ENCODE measurements at regions not wholly inside any gene's neighbourhood (a gene's known extent, or its start where the extent isn't known, plus 50 kb on each side); places are given as distances from the start of the nearest gene placed in this dataset.

- no peak for DNase-seq (ENCODE audit: low read depth in 1 of 2, low spot score in 1 of 2)
Measured at GRCh38 chr10:2282202-2282601, 544.9 kb upstream of the ADARB2 start.

DNA sequence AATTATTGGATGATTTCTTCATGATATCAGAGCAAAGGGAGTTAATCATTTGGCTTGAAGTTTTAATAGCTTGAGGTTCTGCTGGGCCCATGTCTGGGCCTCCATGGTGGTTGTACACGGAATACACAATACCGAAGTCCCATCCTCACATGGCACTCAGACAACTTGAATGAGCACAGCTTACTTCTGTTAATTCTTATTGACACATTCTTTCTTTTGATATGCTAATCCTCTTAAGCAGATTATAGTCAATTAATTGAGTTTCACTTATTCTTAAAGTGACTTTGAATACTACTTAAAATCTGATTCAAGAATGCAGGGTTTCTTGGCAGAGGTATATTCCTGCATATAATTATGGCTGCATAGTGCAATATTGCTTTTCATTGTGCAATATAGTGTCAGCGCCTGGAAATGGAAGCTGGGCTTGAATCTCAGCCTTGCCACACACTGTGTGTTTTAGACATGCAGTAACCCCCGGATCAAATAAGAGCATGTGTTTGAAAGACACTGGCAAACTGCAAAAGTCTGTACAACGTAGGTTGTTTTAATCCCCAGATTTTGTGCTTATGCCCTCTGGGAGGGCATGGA is 543.5 kb upstream of the ADARB2 start:
- no peak for DNase-seq (ENCODE audit: low read depth in 1 of 2, low spot score in 1 of 2)

DNA sequence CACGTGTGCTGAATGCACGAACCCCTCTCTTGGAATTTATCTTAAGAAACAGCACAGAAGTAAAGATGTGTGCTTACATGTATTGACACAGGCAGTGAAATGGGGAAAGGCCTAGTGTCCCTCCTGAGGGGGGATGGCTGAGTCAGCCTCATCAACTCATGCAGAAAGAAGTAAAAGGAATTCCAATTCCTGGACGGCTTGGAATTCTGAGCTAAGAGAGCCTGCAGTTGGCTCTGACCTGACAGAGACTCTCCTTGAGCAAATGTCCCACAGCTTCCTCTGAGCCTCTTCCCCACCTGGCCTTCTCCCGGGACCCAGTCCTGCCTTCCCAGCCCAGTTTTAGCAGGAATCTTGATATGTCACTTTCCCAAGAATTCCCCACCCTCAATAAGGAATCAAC is 542.4 kb upstream of the ADARB2 start:
- no peak for DNase-seq (ENCODE audit: low read depth in 1 of 2, low spot score in 1 of 2)

DNA sequence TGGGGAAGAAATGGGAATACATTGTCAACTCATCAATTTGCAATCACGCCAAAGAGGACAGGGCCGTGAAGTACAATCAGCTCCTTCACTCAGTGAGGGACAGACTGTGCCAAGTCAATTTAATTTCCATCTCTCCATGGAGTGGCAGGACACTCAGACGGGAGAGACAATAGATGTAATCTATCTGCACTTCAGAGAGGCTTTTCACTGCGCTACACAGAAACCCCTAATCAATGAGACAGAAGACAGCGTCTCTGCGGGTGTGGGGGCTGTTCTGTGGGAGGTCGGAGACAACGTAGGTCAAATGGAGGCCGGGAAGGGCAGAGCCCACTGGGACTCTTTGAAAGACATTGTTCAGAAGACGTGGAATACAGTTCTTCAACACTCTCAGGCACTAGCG is 541.0 kb upstream of the ADARB2 start:
- no peak for DNase-seq (ENCODE audit: low read depth in 1 of 2, low spot score in 1 of 2)

DNA sequence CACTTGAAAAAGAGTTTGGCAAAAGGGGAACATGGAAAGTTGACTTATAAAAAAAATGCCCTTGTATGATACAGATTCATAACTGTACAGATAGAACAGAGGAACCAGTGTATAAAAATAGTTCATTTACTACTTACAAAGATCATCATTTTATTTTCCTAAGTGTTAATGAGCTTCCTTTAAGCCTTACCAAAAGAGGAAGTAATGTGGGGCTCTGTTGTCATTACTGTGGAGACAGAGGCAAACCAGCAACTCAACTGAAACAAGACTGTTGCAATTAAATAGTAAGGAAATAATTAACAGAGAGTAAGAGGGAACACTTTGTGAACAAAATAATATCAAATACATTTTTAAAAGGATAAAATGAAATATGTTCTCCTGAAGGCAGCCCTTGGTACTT is 526.2 kb upstream of the ADARB2 start:
- no peak for DNase-seq (ENCODE audit: low read depth in 1 of 2, low spot score in 1 of 2)

DNA sequence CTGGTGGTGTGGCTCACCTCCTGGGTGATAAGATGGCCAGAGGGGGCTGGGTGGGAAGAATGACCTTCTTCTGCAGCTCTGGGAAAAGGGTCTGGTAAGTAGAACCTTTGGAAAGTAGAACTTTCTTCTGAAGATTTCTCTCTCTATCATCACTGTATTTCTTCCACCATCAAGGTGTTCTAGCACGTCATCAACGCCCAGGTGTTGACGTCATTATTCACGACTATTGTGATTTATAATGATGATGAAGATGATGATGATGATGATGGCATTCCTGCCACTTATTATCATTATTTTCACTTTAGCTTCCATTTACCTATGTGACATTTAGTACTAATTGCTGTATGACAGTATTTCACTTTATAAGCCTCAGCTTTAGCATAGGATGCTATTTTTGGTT is 525.6 kb upstream of the ADARB2 start:
- DNase-seq (ENCODE audit: low read depth in 1 of 2, low spot score in 1 of 2): no peak

DNA sequence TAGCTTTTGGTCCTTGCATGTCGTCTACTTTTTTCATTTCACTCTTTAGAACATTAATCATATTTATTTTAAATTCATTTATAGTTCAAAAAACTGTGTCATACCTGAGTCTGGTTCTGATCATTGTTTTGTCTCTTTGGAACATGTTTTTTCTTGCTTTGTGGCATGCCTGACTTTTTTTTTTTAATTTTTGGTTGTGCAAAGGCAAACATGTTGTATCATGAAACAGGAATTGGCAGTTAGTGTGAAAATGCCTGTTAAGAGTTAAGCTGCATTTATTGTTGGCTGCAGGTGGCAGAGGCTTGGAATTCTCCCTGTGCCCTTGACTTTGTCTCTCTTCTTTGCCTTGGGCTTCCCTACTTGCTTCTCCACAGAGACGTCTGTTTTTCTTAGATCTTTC is 525.0 kb upstream of the ADARB2 start:
- no peak for DNase-seq (ENCODE audit: low read depth in 1 of 2, low spot score in 1 of 2)

DNA sequence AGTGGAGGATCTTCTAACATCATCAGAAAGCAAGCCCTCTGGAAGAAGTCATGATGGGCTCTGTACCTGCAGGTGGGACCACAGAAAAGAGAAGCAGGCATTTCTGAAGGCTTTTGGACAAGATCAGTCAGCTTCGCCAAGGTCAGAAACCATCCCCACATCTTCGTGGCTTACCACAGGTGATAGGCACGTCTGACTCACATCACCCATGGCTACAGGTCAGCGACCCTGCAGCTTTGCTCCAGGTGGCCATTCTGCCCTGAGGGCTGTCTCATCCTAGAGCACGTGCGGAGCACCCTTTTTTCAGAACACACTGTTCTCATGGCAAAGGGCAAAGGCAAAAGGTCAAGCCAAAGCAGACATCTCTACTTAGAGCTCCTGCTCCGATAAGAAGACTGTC is 518.9 kb upstream of the ADARB2 start:
- DNase-seq (ENCODE audit: low read depth in 1 of 2, low spot score in 1 of 2): no peak

- DNase-seq (ENCODE audit: low read depth in 1 of 2, low spot score in 1 of 2): no peak
Measured at GRCh38 chr10:2252096-2252495, 514.8 kb upstream of the ADARB2 start.

DNA sequence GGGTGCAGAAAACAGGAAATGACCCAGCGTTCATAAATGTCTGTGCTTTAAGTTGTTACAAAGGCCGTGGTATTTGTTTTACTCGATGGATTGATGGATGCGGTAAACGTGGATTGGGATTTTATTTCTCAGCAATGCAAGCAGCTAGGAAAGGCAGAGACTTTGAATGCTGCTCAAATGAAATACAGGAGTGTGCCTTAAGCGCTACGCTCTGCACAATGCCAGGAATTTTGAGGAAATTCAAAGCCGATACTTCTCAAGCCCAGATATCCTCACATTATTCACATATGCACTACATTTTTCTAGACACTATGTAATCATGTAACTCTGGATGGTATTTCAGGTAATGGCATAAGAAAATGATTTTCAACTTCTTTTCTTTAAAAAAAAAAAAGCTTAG is 514.3 kb upstream of the ADARB2 start:
- no peak for DNase-seq (ENCODE audit: low read depth in 1 of 2, low spot score in 1 of 2)

- no peak for DNase-seq (ENCODE audit: low read depth in 1 of 2, low spot score in 1 of 2)
Measured at GRCh38 chr10:2246747-2247146, 509.4 kb upstream of the ADARB2 start.

DNA sequence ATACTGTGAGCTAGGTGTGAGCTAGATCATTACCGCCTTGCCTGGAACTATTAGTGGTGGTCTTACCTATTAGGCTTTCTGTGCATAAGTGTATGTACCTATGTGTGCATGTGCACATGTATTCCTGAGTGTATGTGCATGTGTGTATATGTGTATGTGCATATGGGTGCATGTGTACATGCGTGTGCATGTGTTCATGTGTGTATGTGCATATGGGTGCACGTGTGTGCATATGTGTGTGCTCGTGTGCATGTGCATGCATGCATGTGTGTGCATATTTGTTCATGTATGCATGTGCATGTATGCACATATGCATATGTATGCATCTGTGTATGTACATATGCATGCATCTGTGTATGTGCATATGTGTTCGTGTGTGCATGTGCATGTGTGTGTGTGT is 508.3 kb upstream of the ADARB2 start:
- DNase-seq (ENCODE audit: low read depth in 1 of 2, low spot score in 1 of 2): no peak

GRCh38 chr10:2244471-2244870 is 507.1 kb upstream of the ADARB2 start:
- no peak for DNase-seq (ENCODE audit: low read depth in 1 of 2, low spot score in 1 of 2)

DNA sequence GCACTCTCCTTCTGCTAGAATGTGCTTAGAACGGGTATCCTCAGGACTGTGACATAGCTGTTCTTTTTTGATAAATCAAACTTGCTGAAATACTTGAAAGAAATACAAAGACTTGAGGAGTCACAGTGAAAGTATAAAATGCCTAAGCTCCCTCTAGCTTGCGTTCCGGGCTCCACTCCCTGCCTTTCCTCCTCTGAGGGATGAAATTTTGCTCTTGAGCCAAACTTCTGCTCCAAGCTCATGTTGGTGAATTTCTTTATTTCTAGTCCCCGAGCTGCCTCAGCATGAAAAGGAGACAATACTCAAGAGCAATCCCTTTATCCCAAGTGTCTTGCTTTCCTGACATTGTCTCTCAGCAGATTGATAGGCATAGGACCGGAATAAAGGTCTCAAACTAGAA is 499.6 kb upstream of the ADARB2 start:
- DNase-seq (ENCODE audit: low read depth in 1 of 2, low spot score in 1 of 2): no peak

GRCh38 chr10:2232479-2232878 is 495.2 kb upstream of the ADARB2 start:
- DNase-seq (ENCODE audit: low read depth in 1 of 2, low spot score in 1 of 2): no peak

- DNase-seq (ENCODE audit: low read depth in 1 of 2, low spot score in 1 of 2): no peak
Measured at GRCh38 chr10:2230478-2230877, 493.2 kb upstream of the ADARB2 start.

DNA sequence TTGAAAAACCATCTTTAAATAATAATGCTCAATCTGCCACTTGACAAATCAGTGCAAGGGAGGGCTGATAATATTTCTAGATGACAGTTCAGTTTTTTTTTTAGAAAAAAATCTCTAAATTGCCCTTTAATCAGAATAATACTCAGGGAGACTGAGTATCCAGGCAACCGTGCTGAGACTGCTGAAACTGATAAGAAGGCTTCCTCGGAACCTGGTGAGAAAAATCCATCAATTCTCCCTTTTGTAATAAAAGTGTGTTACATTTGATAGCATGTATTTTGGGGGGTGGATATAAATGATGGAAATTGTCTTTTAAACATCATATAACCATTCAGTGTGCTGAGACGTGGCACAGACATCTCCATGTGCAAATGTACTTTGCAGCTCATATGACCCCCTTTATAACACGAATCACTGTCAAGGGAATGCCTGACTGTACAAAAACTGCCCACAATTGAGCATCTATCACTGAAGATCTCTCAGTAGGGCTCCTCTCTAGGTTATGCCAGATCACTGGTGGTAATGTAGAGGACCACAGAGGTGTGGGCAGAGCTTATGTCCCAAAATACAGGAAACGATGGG is 491.1 kb upstream of the ADARB2 start:
- no peak for DNase-seq (ENCODE audit: low read depth in 1 of 2, low spot score in 1 of 2)

DNA sequence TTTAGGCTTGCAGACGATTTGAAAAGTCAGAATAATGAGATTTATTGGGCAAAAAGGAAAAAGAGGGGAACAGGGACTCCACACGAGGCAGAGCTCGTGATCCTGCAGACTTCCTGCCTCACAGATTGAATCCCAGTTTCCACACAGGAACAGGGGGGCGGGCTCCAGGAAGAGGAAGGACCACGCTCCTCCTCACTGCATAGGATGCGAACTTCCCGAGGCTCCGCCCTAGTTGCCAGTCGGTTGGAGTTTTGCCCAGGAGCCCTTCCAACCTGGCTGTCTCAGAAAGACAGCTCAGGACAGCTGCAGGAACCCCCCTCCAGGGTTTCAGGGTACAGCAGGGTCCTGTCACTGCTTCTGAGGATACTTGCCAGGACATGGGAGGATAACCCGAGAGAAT is 488.3 kb upstream of the ADARB2 start:
- DNase-seq (ENCODE audit: low read depth in 1 of 2, low spot score in 1 of 2): no peak

DNA sequence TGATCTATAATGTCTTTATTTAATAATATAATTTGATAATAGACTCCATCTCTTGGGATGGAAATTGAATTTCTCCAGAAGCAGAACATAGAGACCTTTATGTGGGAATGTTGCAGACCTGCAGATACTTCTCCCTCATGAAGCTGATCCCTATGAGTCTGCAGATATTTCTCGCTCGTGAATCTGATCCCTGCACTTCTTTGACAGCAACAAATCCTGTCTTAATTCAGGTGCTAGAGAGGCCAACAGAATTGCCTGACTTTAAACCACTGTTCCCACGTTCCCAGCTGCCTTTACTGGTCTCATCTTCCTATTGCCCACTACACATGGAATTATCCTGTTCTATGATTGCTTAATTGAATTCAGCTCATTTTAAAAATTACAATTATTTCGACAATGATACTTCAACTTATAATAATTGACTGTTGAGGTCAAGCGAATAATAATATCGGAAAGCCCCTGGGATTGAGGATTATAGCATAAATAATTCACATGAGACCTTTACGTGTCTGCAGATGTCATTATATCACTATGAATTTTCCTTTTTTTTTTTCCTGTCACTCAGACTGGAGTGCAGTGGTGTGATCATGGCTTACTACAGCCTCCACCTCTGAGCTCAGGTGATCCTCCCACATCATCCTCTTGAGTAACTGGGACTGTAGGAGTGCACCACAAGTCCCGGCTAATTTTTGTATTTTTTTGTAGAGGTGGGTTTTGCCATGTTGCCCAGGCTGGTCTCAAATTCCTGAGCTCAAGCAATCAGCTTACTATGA is 486.4 kb upstream of the ADARB2 start:
- no peak for DNase-seq (ENCODE audit: low read depth in 1 of 2, low spot score in 1 of 2)

DNA sequence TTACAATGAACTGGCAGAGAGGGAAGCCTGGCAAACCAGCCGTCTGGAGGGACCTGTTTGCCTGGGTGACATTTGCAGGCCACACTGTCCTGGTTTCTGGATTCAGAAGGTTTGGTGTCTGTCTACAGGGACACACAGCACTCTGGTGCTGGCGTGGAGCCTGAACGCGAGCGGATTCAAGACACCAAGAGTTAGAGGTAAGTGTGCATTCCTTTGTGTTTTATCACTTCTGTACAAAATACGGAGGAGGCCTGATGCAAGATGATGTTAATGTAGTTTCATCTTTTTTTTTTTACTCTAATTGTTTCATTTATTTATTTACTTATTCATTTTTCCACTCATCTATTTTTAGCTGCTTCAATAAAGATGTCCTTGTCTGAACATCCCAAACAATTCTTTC is 485.3 kb upstream of the ADARB2 start:
- no peak for DNase-seq (ENCODE audit: low read depth in 1 of 2, low spot score in 1 of 2)

- DNase-seq (ENCODE audit: low read depth in 1 of 2, low spot score in 1 of 2): no peak
Measured at GRCh38 chr10:2214805-2215204, 477.5 kb upstream of the ADARB2 start.

DNA sequence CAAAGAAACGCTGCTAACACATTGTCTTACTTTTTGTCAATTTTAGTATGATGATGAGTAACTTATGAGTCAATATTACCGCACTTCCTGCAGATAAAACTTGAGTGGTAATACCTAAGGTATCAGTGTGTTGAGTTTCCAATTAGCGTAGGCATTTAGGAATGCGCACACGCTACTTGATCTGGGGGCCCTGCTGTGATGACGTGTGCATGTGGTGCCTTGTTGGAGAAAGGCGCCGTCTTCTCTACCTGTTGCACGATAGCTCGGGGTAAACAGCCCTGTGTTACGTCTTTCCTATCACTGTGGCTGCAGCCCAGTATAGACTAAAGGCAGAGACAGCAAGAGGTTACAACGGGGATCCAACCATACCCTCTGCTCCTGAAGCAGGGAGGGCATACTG is 476.8 kb upstream of the ADARB2 start:
- no peak for DNase-seq (ENCODE audit: low read depth in 1 of 2, low spot score in 1 of 2)

All from activated T-helper 1 cell treated with anti-CD3 and anti-CD28 coated beads, Interleukin-2, amount 50 U/mL, for 16 hours (primary cell).